Glomerular endothelial cell (primary cell): ENCODE measurements at regions not wholly inside any gene's neighbourhood (a gene's known extent, or its start where the extent isn't known, plus 50 kb on each side); places are given as distances from the start of the nearest gene placed in this dataset.
"Not testable (repeated sequence)": the region's sequence is repeated elsewhere in the genome, so short reads cannot be mapped to it uniquely, and the experiment has no call there.

Source experiments
- DNase-seq: peaks from one replicate; pipeline ENCODE4 v3.0.0-alpha.2; 2011; ENCODE audit warnings: low read depth, low spot score; ENCODE audit errors: extremely low read depth

GRCh38 chr14:88929656-88930436, 105.4 kb downstream of the TTC8 start:
- no peak for DNase-seq

- no peak for DNase-seq
Measured at GRCh38 chr14:88931321-88932110, 107.1 kb downstream of the TTC8 start.

DNA sequence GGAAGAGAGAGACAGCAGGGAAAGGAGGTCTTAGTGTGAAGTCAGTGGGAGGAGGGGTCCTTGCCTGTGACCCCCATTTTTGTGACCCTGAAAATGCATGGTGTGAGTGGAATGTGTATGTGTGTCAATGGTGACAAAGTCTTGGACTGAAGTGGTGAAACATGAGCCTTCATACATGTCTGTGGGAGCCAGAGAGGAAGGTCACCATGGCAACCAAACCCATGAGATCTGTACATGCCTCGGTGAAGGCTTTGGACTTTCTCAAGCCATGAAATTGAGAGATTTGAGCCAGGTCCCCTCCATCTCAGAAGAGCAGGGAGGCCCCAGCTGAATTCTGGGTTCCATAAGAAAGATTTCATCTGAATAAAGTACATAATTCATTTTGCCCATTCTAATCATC, 108.7 kb downstream of the TTC8 start:
- no peak for DNase-seq

GRCh38 chr14:88934351-88934806, 109.9 kb downstream of the TTC8 start:
- DNase-seq, result no peak

GRCh38 chr14:88935083-88935482, 110.6 kb downstream of the TTC8 start:
- no peak for DNase-seq

DNA sequence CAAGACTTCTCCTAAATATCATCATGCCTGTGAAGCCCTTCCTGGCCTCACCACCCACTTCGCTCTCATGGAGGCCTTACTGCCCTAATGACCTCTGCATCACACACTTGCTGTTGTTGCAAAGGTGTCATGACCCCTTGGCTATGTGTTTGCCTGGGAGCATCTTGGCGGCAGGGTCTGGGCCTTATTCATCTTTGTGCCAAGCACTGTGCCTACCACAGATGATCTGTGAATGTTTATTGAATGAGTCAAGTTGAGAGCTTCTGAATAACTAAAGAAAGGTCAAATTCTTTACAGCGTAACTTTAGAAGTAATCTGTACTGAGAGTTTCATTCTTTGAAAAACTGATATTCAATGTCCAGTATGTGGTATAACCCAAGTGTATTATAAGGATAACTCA, 113.3 kb downstream of the TTC8 start:
- no peak for DNase-seq

DNA sequence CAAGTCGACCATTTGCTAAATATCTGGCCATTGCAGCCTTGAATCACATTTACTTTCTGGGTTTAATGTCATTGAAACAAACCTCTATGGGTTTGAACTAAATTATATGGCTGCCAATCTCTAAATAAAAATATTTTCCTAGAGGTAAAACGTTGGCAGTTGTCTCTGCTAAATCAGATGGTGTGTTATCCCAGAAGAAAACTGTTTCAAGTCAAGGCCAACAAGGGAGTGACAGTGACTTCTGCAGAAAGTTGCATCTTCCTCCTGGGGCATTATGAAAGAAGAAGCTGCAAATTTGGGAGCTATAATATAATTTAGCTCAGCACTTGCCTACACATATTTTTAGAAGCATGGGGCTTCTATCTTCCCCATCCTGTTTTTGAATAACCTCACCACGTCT, 116.2 kb downstream of the TTC8 start:
- DNase-seq, result no peak

GRCh38 chr14:88941414-88941813, 117.0 kb downstream of the TTC8 start:
- DNase-seq, result no peak

DNA sequence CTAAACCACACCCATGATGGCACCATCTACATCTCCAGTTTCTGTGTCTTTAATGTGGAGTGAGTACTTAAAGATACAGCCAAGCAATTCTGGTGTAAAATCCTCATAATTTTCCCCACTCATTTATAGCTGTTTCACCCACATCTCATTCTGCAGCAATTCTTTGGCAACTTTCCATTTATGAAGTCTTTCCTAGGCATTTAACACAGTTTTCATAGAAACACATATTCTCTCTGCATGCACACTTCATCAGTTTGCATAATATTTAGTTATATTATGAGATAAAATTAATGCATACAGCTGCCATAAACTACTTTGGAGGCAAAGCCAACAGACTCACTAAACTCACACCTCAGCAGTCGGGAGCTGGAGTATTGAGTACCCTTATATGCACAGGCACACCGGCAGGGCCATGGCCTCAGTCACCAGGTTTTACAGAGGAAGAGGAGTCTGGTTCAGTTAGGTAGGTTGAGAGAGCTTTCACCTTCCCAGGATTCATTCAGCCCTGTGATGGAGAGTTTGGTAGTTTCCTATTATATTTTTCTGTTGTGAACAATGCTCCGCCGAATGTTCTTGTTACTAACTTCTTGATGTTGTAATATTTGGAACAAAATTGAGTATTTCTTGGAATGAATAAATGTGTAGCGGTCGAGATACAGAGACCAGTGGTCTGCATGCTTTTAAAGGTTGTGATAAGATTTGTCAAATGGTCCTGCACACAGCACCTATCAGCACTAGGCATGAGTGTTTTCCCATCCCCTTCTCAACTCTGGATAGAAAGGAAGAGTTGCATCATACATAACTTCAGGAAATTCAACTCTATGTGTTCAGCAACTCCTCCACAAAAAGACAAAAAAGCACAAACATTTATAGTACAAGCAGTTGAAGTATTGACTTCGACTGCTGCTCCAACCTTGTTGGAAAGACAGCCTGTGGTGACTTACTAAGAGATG, 123.5 kb downstream of the TTC8 start:
- no peak for DNase-seq

DNA sequence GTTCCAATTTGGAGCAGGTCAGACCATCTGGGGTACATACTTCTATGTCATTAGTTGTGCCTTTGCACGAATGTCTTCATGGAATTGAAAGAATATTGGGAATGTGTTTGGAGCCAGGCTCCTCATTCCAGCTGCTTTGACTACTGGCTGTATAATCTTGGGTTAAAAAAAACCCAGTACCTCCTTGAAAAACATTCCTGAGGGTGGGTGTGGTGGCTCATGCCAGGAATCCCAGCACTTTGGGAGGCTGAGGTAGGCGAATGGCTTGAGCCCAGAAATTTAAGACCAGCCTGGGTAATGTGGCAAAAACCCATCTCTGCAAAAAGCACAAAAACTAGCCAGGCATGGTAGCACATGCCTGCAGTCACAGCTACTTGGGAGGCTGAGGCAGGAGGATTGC, 125.6 kb downstream of the TTC8 start:
- DNase-seq, result no peak

DNA sequence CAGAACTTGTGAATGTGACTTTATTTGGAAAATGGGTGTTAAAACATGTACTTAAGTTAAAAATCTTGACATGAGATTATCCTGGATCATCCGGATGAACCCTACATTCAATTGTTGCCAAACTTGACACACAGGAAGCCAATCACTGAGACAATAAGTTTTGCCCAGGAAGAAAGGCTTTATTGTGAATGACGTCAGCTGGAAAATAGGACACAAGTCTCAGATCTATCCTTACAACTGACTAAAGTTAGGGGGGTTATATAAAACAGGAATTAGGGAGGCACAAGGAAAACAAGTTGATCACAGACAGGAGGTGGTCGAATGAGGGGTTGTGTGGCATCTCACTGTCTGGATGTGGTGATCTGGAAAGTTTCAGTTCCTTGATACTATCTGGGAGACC, 126.9 kb downstream of the TTC8 start:
- no peak for DNase-seq

- no peak for DNase-seq
Measured at GRCh38 chr14:88952901-88953300, 128.4 kb downstream of the TTC8 start.

- DNase-seq, result no peak
Measured at GRCh38 chr14:88955455-88955854, 131.0 kb downstream of the TTC8 start.

DNA sequence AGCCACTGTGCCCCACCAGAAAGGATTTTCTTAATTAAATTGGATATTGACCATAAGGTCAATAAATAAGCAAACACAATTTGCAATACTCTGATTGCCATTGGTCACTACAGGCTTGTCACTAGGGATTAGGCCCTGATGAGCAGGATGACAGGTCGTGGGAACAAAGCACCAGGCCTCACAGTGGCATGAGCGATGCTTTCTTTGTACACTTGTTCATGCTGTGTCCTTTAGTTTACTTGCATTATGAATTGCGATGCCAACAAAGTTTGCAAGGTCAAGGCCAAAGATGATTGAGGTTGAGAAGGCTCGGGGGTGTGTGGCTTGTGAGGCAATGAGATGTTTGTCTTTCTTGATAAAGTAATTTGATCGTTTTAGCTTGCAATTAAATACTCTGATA, 136.0 kb downstream of the TTC8 start:
- no peak for DNase-seq

DNA sequence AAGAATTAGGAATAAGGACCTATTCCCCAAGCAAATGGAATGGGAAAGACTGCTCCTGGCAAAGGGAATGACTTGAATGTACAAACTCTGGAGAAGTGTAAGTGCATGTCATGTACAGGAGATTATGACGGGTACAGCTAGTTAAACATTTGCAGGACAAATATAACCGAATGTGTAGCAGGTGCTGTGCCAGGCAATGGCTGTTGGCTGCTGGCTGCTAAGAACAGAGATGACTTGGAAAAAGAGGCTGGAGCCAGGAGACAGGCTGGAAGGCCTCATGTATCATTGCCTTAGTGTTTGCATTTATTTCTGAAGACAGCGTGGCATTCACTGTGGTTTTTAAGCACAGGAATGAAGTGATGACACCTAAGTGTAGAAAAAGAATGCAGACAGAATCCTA, 136.8 kb downstream of the TTC8 start:
- DNase-seq, result no peak

GRCh38 chr14:88962356-88962755, 137.9 kb downstream of the TTC8 start:
- no peak for DNase-seq

GRCh38 chr14:88967299-88967698, 142.8 kb downstream of the TTC8 start:
- DNase-seq, result no peak

- no peak for DNase-seq
Measured at GRCh38 chr14:88975043-88975830, 150.8 kb downstream of the TTC8 start.

DNA sequence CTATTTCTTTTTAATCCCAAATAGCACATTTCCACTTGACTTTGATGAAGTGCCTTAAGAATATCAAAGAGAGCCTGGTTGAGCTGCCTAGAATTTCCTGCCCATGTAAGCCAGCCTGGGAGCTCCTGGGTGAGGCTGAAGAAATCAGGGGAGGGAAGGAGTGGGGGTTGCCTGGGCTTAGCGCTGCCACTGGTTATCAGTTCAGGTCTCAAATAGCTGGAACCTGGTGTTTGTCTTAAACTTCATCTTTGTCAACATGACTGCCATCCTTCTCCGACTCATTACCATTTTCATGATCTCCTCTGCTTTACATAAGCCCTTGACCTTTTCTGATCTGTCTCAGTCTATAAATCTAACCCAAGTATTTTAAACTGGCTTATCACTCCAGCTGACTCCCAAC, 151.5 kb downstream of the TTC8 start:
- no peak for DNase-seq

DNA sequence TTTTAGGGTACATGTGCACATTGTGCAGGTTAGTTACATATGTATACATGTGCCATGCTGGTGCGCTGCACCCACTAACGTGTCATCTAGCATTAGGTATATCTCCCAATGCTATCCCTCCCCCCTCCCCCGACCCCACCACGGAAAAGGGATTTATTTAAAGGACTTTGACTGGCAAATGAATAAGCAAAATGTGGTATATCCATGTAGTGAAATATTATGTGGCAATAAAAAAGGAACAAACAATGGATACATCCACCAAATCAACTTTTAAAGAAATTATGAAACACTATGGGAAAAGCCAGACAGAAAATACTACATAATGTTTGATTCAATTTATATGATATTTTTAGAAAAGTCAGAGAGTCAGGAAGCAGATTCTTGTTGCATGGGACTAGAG, 156.5 kb downstream of the TTC8 start:
- not testable (repeated sequence) for DNase-seq
